ENCODE measurements at regions not wholly inside any gene's neighbourhood (a gene's known extent, or its start where the extent isn't known, plus 50 kb on each side); places are given as distances from the start of the nearest gene placed in this dataset.
A peak's percentile ranks its signal among the peaks of the same experiment; 100 is the strongest.

DNA sequence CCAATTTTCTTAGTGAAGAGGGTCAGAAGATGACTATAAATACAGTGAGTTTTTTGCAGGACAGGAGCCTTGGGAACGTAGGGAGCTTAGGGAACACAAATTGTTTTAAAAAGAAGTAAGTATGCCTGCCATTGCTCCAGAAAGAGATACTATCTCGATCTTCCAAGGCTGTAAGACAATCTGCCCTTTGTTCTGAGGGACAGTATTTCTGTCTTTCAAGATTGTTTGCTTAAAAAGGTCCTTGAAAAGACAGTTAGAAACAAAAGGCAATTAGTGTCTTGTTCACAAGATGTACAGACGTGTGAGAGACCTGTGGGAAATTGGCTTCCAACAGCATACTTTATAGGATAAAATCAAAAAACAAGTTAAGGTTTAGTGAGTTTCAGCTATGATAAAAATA is 321.2 kb upstream of the FAR2 start:
- DNase-seq, result no peak

DNA sequence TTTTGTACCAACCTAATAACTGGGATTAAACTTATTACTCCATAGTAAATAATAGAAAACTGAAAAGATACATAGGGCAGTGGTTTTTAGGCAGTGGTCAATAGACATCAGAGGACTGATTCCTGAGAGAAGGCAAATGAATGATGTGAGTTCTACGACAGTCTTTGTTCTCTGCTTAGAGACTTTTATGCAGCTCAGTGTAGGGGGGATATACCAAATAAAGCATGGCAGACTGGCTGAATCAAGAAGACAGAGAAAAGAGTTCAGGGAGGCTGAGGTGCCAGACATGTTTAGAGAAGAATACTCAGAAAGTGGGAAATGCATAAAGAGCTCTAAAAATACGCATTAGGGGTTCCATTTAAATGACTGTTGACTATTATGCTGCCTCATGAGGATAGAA is 320.8 kb upstream of the FAR2 start:
- DNase-seq, result no peak

DNA sequence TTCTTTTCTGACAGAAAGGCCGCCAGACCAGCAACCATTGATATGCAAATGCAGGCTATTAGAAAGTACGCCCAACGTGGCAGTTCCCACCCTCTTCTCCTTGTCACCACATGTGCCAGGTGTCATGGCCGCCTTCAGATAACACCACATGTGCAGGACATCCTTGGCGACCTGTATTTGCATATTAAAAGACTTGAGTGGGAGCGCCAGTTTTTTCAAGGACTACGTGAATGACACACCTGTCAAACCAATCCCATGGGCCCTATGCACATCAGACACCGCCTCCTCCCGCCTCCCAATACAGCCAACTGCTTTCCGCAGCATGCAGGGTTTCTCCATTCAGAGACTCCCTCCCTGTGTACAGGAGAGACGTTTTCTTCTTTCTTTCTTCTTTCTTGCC is 318.6 kb upstream of the FAR2 start:
- no peak for DNase-seq

DNA sequence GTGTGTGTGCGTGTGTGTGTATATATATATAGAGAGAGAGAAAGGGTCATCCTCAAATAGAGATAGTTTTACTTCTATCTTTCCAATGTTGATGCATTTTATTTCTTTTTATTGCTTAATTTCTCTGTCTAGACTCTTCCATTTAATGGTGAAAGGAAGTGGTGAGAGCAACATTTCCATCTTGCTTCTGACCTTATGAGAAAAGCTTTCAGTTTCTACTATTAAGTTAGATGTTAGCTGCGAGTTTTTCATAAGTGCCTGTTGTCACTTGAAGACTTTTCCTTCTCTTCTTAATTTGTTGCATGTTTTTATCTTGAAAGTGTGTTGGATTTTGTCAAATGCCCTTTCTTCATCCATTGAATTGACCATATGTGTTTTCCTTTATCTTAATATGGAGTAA is 304.4 kb upstream of the FAR2 start:
- DNase-seq, result no peak

DNA sequence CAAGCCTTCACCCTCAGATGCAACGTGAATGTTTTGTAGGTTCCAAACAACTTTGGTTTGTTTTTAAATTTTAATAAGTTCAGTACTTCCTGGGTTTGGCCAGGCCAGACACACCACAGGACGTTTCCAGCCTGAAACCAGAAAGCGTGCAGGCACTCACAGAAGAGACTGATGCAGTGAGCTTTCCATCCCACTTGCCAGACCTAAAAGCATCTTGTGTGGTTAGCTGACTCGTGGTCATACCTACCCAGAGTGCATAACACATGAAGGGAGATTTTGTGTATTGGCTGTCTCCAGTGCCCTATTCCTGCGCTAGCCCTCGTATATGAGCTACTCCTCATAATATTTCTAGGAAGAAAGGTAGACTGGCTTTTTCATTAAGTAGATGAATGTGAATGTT is 297.3 kb upstream of the FAR2 start:
- no peak for DNase-seq

DNA sequence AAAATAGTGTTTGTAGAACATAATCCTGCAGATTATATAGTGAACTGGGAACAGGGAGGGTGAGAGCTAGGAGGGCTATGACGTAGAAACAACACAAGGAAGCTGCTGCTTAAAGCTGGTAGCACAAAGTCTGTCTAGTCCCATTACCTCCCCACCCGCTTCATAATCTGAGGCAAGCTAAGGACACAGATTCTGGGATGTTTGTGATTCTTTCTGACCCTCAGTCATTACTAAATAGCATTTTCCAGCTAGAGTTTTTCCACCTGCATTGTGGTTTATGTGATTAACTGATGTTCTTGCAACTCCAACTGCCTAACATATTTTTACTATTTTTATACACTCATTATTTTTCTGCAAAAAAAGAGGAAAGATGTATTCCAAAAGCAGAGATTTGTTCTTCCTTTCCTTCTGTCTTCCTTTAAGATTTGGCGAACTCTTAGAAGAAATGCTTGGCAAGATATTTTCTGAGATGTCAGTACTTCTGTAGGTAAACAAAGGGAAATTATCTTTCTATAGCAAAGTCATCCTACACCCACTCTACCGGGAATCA is 293.2 kb upstream of the FAR2 start:
- DNase-seq, result no peak

DNA sequence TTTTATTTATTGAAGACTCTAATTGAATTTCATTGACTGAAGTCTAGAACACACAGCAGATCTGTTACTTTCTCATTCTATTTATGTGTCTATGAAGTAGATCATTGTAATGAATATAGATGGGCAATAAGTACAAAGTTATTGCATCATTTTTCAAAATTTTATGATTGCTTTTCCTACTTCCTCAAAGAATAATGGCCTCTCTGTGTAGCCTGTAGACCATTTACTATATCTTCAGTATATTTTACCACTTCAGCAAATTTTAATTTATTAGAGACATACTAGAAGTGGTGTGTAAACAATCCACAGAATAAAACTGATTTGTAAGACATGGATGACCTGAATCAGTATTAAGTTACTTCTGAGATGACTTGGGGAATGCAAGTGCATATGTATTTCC is 291.7 kb upstream of the FAR2 start:
- DNase-seq, result no peak

DNA sequence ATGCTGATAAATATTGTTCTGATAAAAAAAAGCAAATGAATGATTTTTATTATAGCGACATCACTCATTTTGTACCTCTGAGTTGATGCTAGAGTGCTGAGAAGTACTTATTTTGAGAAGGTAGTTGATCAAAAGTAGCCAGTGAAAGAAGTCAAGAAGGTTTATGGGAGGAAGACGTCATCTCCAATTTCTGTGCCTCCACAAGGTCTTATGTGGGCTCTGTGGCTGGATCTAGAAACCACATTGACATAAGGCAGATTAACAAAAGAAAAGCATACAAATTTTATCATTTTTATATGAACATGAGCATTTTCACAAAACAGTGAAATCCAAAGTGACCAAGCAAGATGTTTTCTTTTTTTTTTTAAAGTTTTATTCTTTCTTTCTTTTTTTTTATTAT is 289.5 kb upstream of the FAR2 start:
- no peak for DNase-seq

DNA sequence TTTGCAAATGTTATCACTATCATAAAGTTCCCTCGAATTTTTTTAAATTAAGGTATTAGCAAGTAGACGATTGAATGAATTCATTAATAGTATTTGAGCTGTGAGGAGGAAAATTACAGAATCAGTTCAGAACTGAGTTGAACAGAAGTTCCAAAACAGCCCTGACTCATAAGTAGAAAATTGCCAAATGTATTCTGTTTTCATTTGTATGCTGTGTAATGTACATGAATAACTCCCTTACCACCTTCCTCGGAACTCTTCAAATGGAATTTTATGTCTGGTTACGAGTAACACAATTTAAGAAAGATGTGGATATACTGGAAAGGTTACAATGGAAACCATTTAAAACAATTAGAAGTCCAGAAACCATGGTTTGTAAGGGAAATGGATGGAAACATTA is 283.3 kb upstream of the FAR2 start:
- DNase-seq, result no peak

DNA sequence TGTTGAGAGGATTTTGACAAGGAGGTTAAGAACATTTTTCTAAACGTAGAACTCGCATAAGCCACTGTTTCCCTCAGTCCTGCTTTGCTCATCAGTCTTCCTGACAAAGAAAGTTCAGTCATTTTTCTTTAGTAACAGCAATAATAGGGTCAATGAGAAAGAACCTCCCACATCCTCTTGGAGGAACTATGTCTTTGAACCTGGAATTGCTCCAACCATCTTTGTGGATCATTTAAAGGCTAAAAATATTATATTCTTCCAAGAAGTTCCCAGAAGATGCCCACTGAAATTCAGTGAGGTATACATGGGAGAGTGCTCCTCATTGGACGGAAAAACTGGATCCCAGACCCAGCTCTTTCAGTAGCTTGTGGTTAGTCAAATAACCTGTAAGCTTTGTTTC is 282.8 kb upstream of the FAR2 start:
- no peak for DNase-seq

DNA sequence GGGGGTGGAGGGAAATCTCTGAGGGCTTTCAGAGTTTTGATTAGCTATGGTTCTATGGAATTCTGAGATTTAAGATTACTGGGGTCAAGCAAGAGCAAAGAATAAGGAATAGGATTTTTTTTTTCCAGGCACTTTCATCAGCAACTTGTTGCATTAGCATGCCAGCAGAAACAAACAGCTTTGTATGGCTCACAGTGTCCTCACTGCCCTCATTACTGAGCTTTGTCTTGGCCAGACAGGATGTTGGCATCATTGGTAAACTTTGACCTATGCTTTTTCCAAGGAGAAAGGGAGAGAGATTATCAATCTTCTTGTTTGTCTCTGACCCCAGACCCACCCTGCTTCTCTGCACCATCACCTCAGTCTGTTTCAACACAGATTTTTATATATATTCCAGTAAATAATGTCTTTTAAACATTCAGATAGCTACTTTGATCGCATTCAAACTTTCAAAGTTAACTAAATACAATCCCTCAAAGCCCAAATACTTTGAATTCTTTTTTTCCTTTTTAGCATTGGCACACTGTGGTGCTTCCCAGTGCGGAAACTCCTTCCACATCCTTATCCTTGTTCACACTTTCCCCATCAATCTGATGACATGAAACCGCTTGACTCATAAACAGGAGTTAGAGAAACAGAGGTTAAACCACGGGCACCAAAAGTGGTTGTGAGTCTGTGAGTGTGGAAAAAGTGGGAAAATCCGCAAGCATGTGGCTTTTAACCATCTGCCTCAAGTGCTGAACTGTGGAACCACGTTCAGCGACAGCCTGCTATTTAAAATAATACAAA is 282.2 kb upstream of the FAR2 start:
- no peak for DNase-seq

DNA sequence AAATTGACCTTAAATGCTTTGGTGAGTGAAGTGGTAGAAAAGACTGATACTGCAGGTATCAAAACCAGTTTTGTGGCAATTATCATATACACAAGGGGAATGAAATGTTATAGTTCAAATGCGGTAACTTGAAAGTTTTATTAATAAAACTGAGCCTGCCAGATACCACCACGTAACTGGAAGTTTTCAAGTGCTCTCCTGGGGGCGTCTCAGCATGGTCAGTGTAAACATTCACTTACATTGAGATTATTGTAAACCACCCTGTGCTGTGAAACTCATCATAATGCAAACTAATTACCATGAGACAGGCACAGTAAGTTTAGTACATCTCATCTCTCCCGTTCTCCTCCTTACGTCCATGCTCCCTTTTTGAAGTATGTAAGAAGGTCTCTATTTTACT is 280.7 kb upstream of the FAR2 start:
- DNase-seq, result no peak

DNA sequence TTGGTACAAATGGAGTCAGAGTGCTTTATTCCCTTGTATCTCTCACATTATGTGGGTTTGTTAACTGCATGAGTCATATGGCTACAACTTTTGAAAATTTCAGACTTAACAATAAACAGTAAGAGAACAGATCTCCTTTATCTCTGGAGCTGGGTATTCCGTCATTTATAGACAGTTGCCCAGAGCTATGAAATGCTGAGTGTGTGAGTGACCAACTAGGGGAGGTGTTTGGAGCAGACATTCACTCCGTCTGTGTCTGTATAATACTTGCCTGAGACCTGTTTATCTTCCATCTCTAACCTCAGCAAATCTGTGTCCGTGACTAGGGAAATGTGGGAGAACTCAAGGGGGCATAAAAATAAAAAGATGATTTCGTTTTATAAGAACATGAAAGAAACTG is 279.9 kb upstream of the FAR2 start:
- no peak for DNase-seq

DNA sequence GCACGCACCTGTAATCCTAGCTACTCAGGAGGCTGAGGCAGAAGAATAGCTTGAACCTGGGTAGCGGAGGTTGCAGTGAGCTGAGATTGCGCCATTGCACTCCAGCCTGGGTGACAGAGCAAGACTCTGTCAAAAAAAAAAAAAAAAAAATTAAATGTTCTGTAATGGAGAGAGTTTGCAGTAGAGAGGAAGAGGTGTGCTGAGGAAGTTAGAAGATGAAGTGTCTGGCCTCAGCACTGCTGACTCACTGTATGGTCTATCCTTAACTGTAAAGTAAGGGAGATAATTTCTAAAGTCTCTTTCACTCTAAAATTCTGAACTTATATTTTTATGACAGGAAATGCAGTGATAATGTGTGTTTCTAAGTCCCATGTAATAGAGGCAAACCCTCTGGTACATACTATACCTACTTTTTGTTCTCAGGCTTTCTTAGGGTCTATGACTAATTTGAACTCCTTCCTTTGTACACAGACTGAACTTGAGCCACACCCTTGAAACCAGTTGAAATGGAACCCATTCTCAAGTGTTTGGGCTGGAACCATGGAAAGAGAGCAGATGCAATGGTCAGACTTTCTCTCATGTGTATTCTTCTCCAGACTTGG is 278.1 kb upstream of the FAR2 start:
- no peak for DNase-seq

DNA sequence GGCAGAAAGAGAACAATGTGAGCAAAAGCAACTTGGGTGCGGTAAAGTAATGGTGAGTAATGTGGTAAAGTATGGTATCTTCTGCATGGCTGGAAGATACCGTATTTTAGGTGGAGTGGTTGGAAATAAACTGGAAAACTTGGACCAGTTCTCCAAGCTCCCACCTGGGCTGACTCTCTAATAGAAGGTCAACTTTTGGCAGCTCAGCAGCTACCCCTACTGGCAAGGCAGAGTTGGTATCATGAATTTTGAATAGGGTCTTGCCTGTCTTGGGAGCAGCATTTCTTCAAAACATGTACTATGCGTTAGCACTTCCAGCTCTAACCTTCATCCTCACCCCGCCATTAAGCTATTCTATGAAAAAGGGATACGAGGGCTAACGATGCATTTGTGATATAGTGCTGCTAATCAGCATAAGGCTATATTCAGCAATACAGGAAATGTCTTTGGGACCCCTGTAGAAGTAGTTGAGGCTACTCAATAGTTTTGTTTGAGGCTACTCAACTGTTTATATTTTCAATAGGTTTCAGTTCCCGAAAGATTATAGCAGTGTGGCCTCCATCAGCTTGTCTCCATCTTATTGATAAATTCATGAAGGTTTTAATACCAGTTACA is 276.3 kb upstream of the FAR2 start:
- peak in 1 of 5 experiments; percentile 11 for DNase-seq

DNA sequence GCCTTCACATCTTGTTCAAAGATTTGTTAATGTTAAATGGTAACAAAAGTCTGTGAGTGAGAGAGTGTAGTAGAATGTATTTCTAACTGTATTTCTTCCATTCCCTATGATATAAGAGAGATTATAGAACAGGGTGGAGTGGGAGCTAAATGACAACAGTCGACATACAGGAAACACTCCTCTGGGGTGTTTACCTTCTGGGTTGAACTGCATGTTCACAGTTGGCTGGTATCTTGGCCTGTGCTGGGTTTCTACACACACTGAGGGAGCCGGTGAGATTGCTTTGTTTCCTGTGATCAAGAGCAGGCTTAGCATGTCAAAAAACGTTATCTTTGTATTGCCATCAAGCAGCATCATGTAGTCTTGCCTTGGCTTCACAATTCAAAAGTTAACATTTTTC is 274.3 kb upstream of the FAR2 start:
- DNase-seq, result no peak

DNA sequence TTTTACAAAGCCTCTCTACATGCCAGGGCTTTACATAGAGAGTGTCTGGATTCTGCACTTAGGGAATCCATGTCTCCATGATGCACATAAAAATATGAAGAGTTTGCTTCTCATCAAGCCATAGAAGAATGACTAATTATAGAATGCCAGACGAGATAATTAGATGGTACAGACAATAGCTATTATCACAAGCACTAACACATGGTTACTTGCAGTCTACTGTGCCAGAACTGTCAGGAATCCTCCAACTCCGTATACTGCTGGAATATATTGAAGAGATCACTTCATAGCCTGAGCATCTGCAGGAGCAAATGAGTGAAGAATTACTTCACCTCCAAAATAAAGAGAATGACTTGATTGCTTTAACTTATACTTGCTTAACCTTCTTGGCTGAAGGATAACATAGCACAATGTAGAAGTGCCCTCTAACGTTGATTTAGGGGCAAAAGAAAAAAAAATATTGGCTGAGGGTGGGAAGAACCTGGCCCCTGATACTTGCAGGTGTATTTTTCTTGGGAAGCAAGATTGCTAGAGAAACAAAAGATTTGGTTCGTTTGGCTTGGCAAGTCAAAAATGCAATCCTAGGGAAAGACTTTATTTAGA is 272.8 kb upstream of the FAR2 start:
- DNase-seq, result no peak

DNA sequence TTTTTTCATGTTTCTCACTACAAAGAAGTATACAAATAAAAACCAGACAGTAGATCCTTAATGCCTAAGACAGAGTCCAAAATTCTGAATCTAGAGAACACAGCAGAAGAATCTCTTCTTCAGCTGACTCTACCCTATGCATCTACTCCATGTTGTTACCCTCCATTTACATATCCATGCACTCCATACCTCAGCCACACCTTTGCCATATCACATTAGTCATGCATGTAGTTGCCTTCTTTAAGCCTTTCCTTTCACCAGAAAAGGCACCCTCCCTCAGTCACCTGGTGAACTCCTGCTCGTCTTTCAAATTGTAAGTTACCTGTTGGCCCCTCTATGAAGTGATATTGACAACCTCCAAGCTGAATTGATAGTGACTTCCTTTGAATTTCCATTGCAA is 271.2 kb upstream of the FAR2 start:
- no peak for DNase-seq

DNA sequence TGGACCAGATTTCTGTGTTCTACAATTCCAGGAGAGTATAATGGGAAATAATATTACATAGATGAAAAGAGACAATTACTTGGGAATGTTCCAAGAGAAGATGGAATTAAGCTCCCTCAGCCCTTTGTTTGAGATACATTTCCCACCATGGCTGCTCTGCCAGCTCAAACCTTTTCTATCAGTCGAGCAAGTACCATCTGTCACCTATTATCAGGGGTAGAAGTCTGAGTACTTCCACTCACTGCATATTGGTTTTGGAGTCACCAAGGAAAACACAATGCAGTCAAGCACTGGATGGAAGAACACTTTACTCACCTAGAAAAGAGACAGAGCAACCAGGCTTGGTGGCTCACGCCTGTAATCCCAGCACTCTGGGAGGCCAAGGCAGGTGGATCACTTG is 270.4 kb upstream of the FAR2 start:
- DNase-seq, result no peak

DNA sequence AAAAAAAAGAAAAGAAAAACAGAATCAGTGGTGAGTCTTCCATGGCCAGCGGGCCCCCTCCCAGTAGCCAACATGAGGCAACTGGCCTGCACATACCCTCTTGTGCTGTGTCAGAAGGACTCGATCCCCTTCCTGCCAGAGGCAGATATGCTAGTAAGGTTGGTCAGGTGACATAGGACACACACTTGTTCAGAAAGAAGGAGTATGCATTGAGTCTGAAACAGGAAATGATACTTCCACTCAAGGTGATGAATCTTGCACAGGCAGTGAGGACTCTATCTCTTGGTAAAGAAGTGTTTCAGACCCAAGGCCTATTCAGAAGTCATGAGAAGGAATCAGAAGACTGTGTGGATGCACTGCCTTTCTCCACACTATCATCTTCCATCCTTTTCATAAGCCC is 269.7 kb upstream of the FAR2 start:
- DNase-seq, result no peak

DNA sequence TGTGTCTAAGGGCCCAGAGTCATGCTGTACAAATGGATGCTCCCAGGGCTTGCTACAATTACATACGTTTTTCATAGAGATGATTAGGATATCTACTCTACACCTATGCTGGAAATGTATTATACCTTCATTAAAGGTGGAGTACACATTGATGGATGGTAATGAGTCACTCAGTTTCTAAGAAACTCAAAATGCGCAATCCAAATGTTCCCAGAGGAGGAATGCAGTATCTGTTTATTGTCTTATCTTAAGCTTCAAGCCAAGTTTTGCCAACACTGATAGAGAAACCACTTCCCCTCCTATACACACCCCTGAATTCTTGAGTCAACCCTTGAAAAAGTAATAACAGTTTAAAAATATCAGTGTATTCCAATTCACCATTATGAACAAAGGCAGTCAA is 266.6 kb upstream of the FAR2 start:
- DNase-seq, result no peak

DNA sequence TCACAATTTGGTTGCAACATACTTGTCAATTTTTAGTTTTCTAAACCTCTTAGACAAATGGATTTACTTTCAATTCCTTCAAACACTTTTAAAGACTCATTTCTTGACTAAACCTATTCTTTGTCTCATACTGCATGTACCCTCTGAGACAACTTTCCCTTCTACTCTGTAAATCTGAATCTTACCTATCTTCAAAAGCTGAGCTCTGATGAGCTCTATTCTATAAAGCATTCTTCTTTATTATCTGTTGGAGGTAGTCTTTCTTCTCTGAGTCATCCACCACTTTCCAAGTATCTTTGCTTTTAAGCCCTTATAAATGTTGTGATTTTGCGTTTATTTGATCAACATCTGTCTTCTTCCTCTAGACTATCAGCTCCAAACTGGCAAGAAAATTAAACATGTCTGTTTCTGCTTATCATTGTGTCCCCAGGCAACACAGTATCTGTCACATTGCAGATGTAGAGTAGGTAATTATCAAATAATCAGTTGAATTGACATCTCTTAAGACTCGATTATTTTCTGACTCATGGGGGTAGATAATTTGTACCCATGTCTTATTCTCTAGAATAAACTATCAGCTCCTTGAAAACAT is 265.6 kb upstream of the FAR2 start:
- no peak for DNase-seq
